ENCODE measurements at regions not wholly inside any gene's neighbourhood (a gene's known extent, or its start where the extent isn't known, plus 50 kb on each side); places are given as distances from the start of the nearest gene placed in this dataset.

GRCh38 chr21:15149600-15150224, 84.9 kb upstream of the NRIP1 start:
- no CpG with 5 or more reads among the region's 3 CpGs for WGBS (ENCODE audit: insufficient coverage, low lambda C conversion rate)
- DNase-seq, result peak; percentile 29 to 77
- H3K36me3 ChIP-seq (ENCODE audit: control insufficient read depth, insufficient read depth, low read length), result no peaks in the 10 kb centered on the region
- no peaks in the 10 kb centered on the region for H3K9me3 ChIP-seq (ENCODE audit: control insufficient read depth, low read depth, low read length)
- peak overlapping the region; percentile 62 for H3K27ac ChIP-seq (ENCODE audit: low read length)
- no peaks in the 10 kb centered on the region for H3K27me3 ChIP-seq (ENCODE audit: control insufficient read depth, insufficient read depth, low read length)
- H3K4me3 ChIP-seq (ENCODE audit: low read length), result no peak overlapping the region
- H3K4me1 ChIP-seq (ENCODE audit: control insufficient read depth, insufficient read depth, low read length), result peaks cover 9% of the 10 kb centered on the region

GRCh38 chr21:15151385-15152103, 86.7 kb upstream of the NRIP1 start:
- peaks cover 9% of the 10 kb centered on the region for H3K4me1 ChIP-seq (ENCODE audit: control insufficient read depth, insufficient read depth, low read length)
- H3K4me3 ChIP-seq (ENCODE audit: low read length), result no peak overlapping the region
- no peak for DNase-seq
- H3K9me3 ChIP-seq (ENCODE audit: control insufficient read depth, low read depth, low read length), result no peaks in the 10 kb centered on the region
- H3K27me3 ChIP-seq (ENCODE audit: control insufficient read depth, insufficient read depth, low read length), result no peaks in the 10 kb centered on the region
- H3K27ac ChIP-seq (ENCODE audit: low read length), result no peak overlapping the region
- H3K36me3 ChIP-seq (ENCODE audit: control insufficient read depth, insufficient read depth, low read length), result no peaks in the 10 kb centered on the region
- no CpG with 5 or more reads among the region's 4 CpGs for WGBS (ENCODE audit: insufficient coverage, low lambda C conversion rate)

GRCh38 chr21:15152591-15152990, 87.8 kb upstream of the NRIP1 start:
- no peak overlapping the region for H3K4me3 ChIP-seq (ENCODE audit: low read length)
- WGBS (ENCODE audit: insufficient coverage, low lambda C conversion rate), result 77% methylated on average over 3 of the region's 3 CpGs
- no peak overlapping the region for H3K27ac ChIP-seq (ENCODE audit: low read length)
- peaks cover 9% of the 10 kb centered on the region for H3K4me1 ChIP-seq (ENCODE audit: control insufficient read depth, insufficient read depth, low read length)
- no peaks in the 10 kb centered on the region for H3K9me3 ChIP-seq (ENCODE audit: control insufficient read depth, low read depth, low read length)
- no peak for DNase-seq
- H3K36me3 ChIP-seq (ENCODE audit: control insufficient read depth, insufficient read depth, low read length), result no peaks in the 10 kb centered on the region
- H3K27me3 ChIP-seq (ENCODE audit: control insufficient read depth, insufficient read depth, low read length), result no peaks in the 10 kb centered on the region

GRCh38 chr21:15159382-15160020, 94.7 kb upstream of the NRIP1 start:
- whole genome bisulfite sequencing (ENCODE audit: insufficient coverage, low lambda C conversion rate), result 57% methylated on average over 2 of the region's 2 CpGs
- Histone ChIP-seq H3K4me3 (ENCODE audit: low read length) (no peak overlapping the region), H3K27ac (ENCODE audit: low read length) (no peak overlapping the region), H3K9me3 (ENCODE audit: control insufficient read depth, low read depth, low read length) (peaks cover 8% of the 10 kb centered on the region), H3K36me3 (ENCODE audit: control insufficient read depth, insufficient read depth, low read length) (no peaks in the 10 kb centered on the region), H3K27me3 (ENCODE audit: control insufficient read depth, insufficient read depth, low read length) (no peaks in the 10 kb centered on the region), H3K4me1 (ENCODE audit: control insufficient read depth, insufficient read depth, low read length) (peaks cover 6% of the 10 kb centered on the region)
- no peak for DNase-seq

GRCh38 chr21:15160136-15160535, 95.3 kb upstream of the NRIP1 start:
- no peak for DNase-seq
- no peak overlapping the region for H3K27ac ChIP-seq (ENCODE audit: low read length)
- H3K4me1 ChIP-seq (ENCODE audit: control insufficient read depth, insufficient read depth, low read length), result peaks cover 10% of the 10 kb centered on the region
- no CpG with 5 or more reads among the region's 1 CpG for WGBS (ENCODE audit: insufficient coverage, low lambda C conversion rate)
- no peaks in the 10 kb centered on the region for H3K27me3 ChIP-seq (ENCODE audit: control insufficient read depth, insufficient read depth, low read length)
- no peaks in the 10 kb centered on the region for H3K36me3 ChIP-seq (ENCODE audit: control insufficient read depth, insufficient read depth, low read length)
- no peak overlapping the region for H3K4me3 ChIP-seq (ENCODE audit: low read length)
- H3K9me3 ChIP-seq (ENCODE audit: control insufficient read depth, low read depth, low read length), result peaks cover 8% of the 10 kb centered on the region

GRCh38 chr21:15162921-15163320, 98.1 kb upstream of the NRIP1 start:
- no peaks in the 10 kb centered on the region for H3K27me3 ChIP-seq (ENCODE audit: control insufficient read depth, insufficient read depth, low read length)
- DNase-seq, result no peak
- no peaks in the 10 kb centered on the region for H3K36me3 ChIP-seq (ENCODE audit: control insufficient read depth, insufficient read depth, low read length)
- no peak overlapping the region for H3K4me3 ChIP-seq (ENCODE audit: low read length)
- WGBS (ENCODE audit: insufficient coverage, low lambda C conversion rate), result no CpG with 5 or more reads among the region's 2 CpGs
- H3K4me1 ChIP-seq (ENCODE audit: control insufficient read depth, insufficient read depth, low read length), result peaks cover 12% of the 10 kb centered on the region
- no peak overlapping the region for H3K27ac ChIP-seq (ENCODE audit: low read length)
- H3K9me3 ChIP-seq (ENCODE audit: control insufficient read depth, low read depth, low read length), result peaks cover 8% of the 10 kb centered on the region

GRCh38 chr21:15164273-15164672, 99.5 kb upstream of the NRIP1 start:
- no peaks in the 10 kb centered on the region for H3K27me3 ChIP-seq (ENCODE audit: control insufficient read depth, insufficient read depth, low read length)
- H3K9me3 ChIP-seq (ENCODE audit: control insufficient read depth, low read depth, low read length), result peaks cover 8% of the 10 kb centered on the region
- H3K36me3 ChIP-seq (ENCODE audit: control insufficient read depth, insufficient read depth, low read length), result no peaks in the 10 kb centered on the region
- no peak overlapping the region for H3K4me3 ChIP-seq (ENCODE audit: low read length)
- 98% methylated on average over 4 of the region's 9 CpGs for WGBS (ENCODE audit: insufficient coverage, low lambda C conversion rate)
- H3K4me1 ChIP-seq (ENCODE audit: control insufficient read depth, insufficient read depth, low read length), result peaks cover 11% of the 10 kb centered on the region
- H3K27ac ChIP-seq (ENCODE audit: low read length), result peak overlapping the region; percentile 58
- DNase-seq, result no peak

GRCh38 chr21:15164678-15165303, 100.0 kb upstream of the NRIP1 start:
- Histone ChIP-seq H3K27me3 (ENCODE audit: control insufficient read depth, insufficient read depth, low read length) (no peaks in the 10 kb centered on the region), H3K27ac (ENCODE audit: low read length) (peak overlapping the region; percentile 58), H3K9me3 (ENCODE audit: control insufficient read depth, low read depth, low read length) (peaks cover 8% of the 10 kb centered on the region), H3K4me1 (ENCODE audit: control insufficient read depth, insufficient read depth, low read length) (peaks cover 9% of the 10 kb centered on the region), H3K36me3 (ENCODE audit: control insufficient read depth, insufficient read depth, low read length) (no peaks in the 10 kb centered on the region), H3K4me3 (ENCODE audit: low read length) (no peak overlapping the region)
- WGBS (ENCODE audit: insufficient coverage, low lambda C conversion rate), result no CpG with 5 or more reads among the region's 2 CpGs
- DNase-seq, result peak; percentile 74 to 90

- H3K27me3 ChIP-seq (ENCODE audit: control insufficient read depth, insufficient read depth, low read length), result no peaks in the 10 kb centered on the region
- no peak overlapping the region for H3K27ac ChIP-seq (ENCODE audit: low read length)
- no peak for DNase-seq
- H3K9me3 ChIP-seq (ENCODE audit: control insufficient read depth, low read depth, low read length), result no peaks in the 10 kb centered on the region
- H3K4me1 ChIP-seq (ENCODE audit: control insufficient read depth, insufficient read depth, low read length), result no peaks in the 10 kb centered on the region
- 100% methylated on average over 1 of the region's 2 CpGs for WGBS (ENCODE audit: insufficient coverage, low lambda C conversion rate)
- H3K36me3 ChIP-seq (ENCODE audit: control insufficient read depth, insufficient read depth, low read length), result no peaks in the 10 kb centered on the region
- no peak overlapping the region for H3K4me3 ChIP-seq (ENCODE audit: low read length)
Observed at GRCh38 chr21:15170614-15171013, 105.8 kb upstream of the NRIP1 start.

- no peaks in the 10 kb centered on the region for H3K4me1 ChIP-seq (ENCODE audit: control insufficient read depth, insufficient read depth, low read length)
- no peak overlapping the region for H3K4me3 ChIP-seq (ENCODE audit: low read length)
- no peak overlapping the region for H3K27ac ChIP-seq (ENCODE audit: low read length)
- no peaks in the 10 kb centered on the region for H3K27me3 ChIP-seq (ENCODE audit: control insufficient read depth, insufficient read depth, low read length)
- WGBS (ENCODE audit: insufficient coverage, low lambda C conversion rate), result 90% methylated on average over 2 of the region's 4 CpGs
- H3K36me3 ChIP-seq (ENCODE audit: control insufficient read depth, insufficient read depth, low read length), result no peaks in the 10 kb centered on the region
- DNase-seq, result no peak
- H3K9me3 ChIP-seq (ENCODE audit: control insufficient read depth, low read depth, low read length), result no peaks in the 10 kb centered on the region
Observed at GRCh38 chr21:15171546-15171945, 106.7 kb upstream of the NRIP1 start.
